ENCODE measurements at regions not wholly inside any gene's neighbourhood (a gene's known extent, or its start where the extent isn't known, plus 50 kb on each side); places are given as distances from the start of the nearest gene placed in this dataset.

- TF ChIP-seq CTCF (IDR thresholded peaks at IDR 0.05) (no peak), POLR2A (IDR thresholded peaks at IDR 0.05; ENCODE audit: low read depth) (no peak)
Observed at GRCh38 chr5:115450741-115451140, 93.8 kb downstream of the FEM1C start.
